NCI-H345 treated with DMSO at 0.1 percent for 48 hours (cell line): ENCODE measurements at regions not wholly inside any gene's neighbourhood (a gene's known extent, or its start where the extent isn't known, plus 50 kb on each side); places are given as distances from the start of the nearest gene placed in this dataset.

Experiments used
- DNase-seq: peaks from one replicate; lab custom pipeline; 2025; ENCODE audit not compliant: unreplicated experiment; lab: John Stamatoyannopoulos, UW

DNA sequence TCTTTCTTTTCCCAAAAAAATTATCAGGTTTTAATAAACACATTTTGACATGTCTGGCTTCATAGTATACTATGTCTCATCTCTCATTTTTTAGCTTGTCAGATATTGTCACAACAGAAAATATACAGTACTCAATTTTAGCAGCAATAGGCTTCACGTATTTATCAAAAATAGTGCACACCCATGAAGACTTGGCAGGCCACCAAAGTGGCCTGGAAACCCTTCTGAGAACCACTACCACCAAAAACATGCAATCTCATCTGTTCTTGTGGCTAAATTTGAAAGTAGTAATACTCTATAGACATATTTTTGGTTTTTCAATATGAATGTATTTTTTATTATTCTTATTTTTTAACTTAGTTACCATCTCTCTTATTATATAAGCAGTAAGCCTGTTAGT, 1094.5 kb upstream of the LRRN3 start:
- no peak for DNase-seq

DNA sequence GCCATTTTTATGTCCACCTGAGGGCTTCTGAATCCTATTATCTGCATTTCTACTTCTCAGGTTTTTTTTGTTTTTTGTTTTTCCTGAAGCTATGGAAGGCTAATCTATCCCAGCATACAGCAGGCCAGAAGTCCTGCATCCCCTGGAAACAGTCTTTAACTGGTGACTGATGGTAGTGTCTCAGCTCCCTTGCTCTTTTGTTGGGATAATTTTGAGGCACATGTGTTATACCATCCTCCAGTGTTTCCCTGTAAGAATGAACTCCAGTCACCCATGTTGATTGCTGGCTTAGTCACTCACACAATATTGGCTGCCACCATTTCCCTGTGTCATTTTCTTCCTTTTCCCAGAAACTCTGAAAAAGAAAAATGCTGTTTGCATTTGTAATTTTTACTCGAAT, 1094.0 kb upstream of the LRRN3 start:
- DNase-seq: no peak

DNA sequence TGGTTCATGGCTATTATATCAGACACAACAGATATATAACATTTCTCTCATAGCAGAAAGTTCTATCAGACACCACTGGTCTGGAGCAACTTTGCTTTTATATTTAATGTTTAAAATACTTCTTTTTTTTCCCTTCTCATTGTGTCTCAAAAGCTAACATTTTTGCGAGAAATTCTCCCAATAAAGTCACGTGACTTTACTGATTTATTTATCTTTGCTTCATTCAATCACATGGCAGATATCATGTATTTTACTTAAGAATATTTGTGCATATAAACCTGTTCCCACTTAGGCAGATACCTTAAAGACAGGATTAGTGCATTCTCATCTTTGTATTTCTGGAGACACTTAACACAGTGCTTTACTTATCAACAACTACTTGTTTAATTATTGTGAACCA, 1093.1 kb upstream of the LRRN3 start:
- DNase-seq: no peak

DNA sequence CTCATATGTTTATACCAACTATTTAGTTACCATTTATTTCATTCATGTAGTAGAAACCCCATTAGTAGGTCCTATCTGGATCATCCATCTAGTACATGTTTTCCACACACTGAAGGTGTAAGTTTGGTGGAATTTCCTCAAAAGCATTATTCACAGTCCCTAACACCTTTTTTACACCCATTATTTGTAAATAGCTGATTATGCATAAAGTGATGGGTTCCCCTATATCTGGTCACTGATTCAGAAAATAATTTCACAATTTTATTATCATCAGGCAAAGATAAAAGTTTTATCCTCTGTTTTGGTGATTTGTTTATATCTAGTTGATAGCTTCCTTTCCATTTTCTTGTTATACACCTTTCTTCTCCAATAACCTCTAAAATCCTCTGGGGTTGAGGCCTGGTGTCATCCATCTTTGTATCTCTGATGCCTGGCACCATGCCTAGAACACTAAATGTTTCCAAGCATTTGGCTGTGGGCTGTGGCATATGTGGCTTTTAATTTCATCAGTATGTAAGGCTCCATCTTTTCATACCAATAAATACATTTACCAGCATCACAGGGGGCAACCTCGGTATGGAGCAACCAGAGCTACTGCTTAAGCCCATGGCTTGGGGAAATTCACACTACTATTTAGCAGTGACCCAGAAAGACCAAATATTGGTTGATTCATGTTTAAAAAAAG, 1089.5 kb upstream of the LRRN3 start:
- DNase-seq: no peak

DNA sequence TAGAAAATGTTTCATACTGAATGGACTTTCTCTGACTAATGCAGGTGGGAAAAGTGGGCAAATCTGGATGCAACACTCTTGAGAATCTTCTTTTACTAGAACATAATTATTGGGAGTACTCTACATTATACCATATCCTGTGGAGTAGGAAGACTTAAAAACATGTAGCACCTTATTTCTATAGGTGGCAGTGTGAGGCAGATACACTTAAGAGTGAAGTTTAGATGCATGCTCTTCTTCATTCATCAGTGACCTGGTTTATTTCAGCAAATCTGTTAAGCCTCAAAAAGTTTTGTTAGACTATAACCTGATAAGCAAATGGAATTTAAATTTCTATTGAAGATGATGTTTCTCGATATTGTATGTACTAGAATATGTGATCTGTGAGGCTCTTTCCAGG, 1087.1 kb upstream of the LRRN3 start:
- DNase-seq: no peak

DNA sequence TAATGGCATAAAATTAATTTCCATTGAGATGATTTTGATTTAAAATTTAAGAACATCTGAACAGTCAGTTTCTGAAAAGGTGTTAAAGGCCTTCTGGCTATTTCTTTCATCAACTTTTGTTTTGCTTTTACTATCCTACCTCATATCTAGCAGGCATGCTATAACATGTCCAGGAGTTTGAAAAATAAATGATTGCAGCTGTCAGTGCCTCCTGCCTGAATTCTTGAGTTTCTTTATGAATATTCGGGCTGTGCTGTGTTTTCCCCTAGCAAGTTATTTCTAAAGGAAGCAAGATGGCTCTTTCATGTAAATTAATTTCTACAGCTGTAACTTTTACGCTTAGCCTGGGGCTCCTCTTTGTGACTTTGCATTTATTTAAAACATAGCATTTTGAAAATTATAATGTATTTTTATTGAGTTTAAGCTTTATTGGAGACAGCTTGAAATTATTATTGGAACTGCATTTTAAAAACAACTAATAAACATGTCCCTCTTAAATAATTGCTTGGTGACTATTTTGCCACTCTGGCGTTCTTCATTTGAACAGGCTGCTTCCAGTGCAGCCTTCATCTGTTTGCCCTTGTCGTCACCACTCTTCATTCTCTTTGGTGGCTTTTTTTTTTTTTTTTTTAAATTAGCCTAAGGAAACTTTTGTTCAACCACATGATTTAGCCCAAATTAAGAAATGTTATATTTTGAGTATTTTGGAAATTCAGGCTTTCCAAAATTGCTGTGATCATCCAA, 1083.4 kb upstream of the LRRN3 start:
- no peak for DNase-seq

- DNase-seq: no peak
Observed at GRCh38 chr7:110010359-110010758, 1080.6 kb upstream of the LRRN3 start.

- no peak for DNase-seq
Observed at GRCh38 chr7:110017405-110017804, 1073.5 kb upstream of the LRRN3 start.

DNA sequence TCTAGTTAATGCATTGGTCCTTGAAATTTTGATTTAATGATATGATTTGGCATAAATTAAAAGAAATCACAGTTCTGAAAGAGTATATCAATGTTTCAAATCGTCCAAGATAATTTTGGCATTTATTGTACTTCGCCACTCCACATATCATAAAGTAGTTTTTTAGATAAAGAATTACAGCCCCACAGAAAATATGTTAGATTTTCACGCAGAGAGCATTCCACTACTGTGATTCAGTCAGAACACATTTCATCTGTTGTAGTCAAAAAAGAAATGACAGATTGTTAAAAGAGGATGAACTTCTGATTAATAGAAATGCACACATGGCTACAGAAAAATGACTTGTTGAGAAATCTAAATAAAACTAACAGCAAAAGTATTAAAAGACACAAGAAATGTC, 1063.5 kb upstream of the LRRN3 start:
- DNase-seq: no peak

GRCh38 chr7:110043519-110043918, 1047.4 kb upstream of the LRRN3 start:
- no peak for DNase-seq

DNA sequence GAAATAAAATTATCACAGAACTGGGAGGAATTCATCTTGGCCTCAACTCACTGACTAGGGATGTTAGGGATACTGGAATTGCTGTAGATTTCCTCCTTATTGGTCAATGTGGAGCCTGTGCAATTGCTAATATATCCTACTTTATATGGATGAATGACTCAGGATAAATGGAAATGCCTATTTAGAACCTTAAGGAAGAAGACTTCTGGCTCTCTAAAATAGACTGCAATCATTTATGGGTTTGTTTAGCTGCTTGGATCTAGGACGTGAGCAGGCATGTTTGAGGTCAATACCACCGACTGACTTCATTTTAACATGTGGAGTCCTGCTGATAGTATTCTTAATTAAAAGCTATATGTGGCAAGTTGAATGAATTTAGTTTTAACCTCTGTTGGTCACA, 1040.1 kb upstream of the LRRN3 start:
- no peak for DNase-seq

DNA sequence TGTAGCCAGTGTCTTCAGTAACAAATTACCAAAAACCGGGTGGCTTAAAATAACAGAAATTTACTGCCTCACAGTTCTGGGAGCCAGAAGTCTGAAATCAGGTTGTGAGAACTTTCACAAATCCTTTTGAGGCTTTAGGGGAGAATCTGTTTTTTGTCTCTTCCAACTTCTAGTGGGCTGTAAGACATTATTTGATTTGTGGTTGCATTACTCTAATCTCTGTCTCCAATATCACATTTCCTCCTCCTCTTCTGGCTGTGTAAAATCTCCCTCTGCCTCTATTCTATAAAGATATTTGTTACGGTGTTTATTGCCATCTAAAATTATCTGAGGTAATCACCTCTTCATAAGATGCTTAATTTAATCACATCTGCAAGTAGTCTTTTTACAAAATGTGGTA, 1039.6 kb upstream of the LRRN3 start:
- no peak for DNase-seq

DNA sequence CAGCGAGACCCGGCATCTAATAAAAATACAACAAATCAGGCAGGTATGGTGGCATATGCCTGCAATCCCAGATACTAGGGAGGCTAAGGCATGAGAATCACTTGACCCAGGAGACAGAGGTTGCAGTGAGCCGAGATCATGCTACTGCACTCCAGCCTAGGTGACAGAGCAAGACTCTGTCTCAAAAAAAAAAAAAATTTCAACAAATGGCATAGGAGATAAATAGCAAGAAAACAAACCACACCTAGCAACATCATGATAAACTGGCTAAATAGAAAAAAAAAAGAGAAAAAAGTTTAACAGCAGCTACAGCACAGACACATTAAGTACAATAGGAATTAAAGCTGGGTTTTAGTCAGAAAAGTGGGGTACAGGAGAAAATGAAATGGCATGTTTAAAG, 1034.6 kb upstream of the LRRN3 start:
- DNase-seq: no peak

DNA sequence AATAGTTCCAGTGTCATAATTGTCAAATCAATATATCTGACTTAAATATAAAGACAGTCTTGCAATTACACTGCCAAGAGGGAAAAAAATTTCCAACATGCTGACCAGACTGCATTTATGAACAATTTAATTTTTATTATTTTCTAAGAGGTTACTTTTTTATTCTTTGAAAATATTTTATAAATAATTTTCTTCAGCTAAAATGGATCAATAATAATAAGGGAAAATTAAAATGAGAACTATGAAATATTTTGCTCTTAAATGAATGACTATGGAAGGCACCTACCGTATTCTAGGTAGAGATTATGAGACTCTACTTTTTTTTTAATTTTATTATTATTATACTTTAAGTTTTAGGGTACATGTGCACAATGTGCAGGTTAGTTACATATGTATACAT, 1032.5 kb upstream of the LRRN3 start:
- DNase-seq: no peak

DNA sequence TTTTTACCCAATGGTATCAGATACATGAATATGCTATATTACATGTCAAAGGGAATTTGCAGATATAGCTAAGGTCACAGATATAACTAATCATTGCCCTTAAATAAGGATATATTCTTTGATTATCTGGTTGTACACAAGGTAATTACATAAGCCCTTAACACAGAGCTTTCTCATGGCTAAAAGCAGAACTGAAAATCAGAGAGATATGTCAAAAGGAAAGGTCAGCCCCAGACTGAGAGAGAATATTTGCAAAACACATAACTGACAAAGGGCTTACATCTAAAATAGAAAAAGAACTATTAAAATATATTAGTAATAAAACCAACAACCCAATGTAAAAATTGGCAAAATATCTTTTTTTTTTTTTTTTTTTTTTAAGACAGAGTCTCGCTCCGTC, 1029.5 kb upstream of the LRRN3 start:
- DNase-seq: no peak

- peak; percentile 59 for DNase-seq
Observed at GRCh38 chr7:110065121-110065520, 1025.8 kb upstream of the LRRN3 start.

GRCh38 chr7:110066843-110067242, 1024.1 kb upstream of the LRRN3 start:
- DNase-seq: no peak

- peak; percentile 53 for DNase-seq
Observed at GRCh38 chr7:110071192-110071591, 1019.7 kb upstream of the LRRN3 start.

GRCh38 chr7:110075450-110075849, 1015.5 kb upstream of the LRRN3 start:
- no peak for DNase-seq

- DNase-seq: no peak
Observed at GRCh38 chr7:110076194-110076593, 1014.7 kb upstream of the LRRN3 start.

GRCh38 chr7:110084181-110084807, 1006.6 kb upstream of the LRRN3 start:
- no peak for DNase-seq

GRCh38 chr7:110090110-110090820, 1000.7 kb upstream of the LRRN3 start:
- no peak for DNase-seq
